Neural progenitor cell (in vitro differentiated cells): ENCODE measurements at regions not wholly inside any gene's neighbourhood (a gene's known extent, or its start where the extent isn't known, plus 50 kb on each side); places are given as distances from the start of the nearest gene placed in this dataset.

Experiments
- DNase-seq: peaks from one replicate; pipeline ENCODE4 v3.0.0-alpha.2; 2016; ENCODE audit warnings: low spot score
- H2AFZ ChIP-seq: fragments of 200-600 bp; sonication (generic); replicated peaks from 2 replicates; pipeline ENCODE4 v1.6.1; 2016; ENCODE audit warnings: antibody characterized with exemption
- H3F3A ChIP-seq: fragments of 200-600 bp; sonication (generic); 2 replicates; pipeline ENCODE4 v1.6.1; 2016; ENCODE audit warnings: antibody characterized with exemption, low read depth
- H3K27ac ChIP-seq: fragments of 200-600 bp; sonication (generic); 2 replicates; pipeline ENCODE4 v1.5.1; 2016; ENCODE audit warnings: mild to moderate bottlenecking
- H3K27me3 ChIP-seq: fragments of 200-600 bp; sonication (generic); 2 replicates; pipeline ENCODE4 v1.6.1; 2016; ENCODE audit warnings: mild to moderate bottlenecking, moderate library complexity
- H3K36me3 ChIP-seq: fragments of 200-600 bp; sonication (generic); 2 replicates; pipeline ENCODE4 v1.5.1; 2016
- H3K4me1 ChIP-seq: fragments of 200-600 bp; sonication (generic); 2 replicates; pipeline ENCODE4 v1.6.1; 2016; ENCODE audit warnings: mixed run types
- H3K4me2 ChIP-seq: fragments of 200-600 bp; sonication (generic); 2 replicates; pipeline ENCODE4 v1.6.1; 2016
- H3K4me3 ChIP-seq: fragments of 200-600 bp; sonication (generic); 2 replicates; pipeline ENCODE4 v1.5.1; 2016
- H3K79me2 ChIP-seq: fragments of 200-600 bp; sonication (generic); 2 replicates; pipeline ENCODE4 v1.6.1; 2016; ENCODE audit warnings: low read depth
- H3K9ac ChIP-seq: fragments of 200-600 bp; sonication (generic); 2 replicates; pipeline ENCODE4 v1.6.1; 2016
- H3K9me3 ChIP-seq: fragments of 200-600 bp; sonication (generic); 2 replicates; pipeline ENCODE4 v1.5.1; 2016; ENCODE audit warnings: low read depth
- H4K20me1 ChIP-seq: fragments of 200-600 bp; sonication (generic); 2 replicates; pipeline ENCODE4 v1.6.1; 2016; ENCODE audit warnings: low read depth
- H3K27ac Mint-ChIP-seq: 3 replicates; pipeline ENCODE4 v1.8.0; 2021; ENCODE audit warnings: mixed read lengths
- H3K27me3 Mint-ChIP-seq: 2 replicates; pipeline ENCODE4 v1.8.0; 2022; ENCODE audit warnings: low read depth, mild to moderate bottlenecking, inconsistent platforms, moderate library complexity, mixed read lengths; ENCODE audit not compliant: insufficient read depth
- H3K36me3 Mint-ChIP-seq: 3 replicates; pipeline ENCODE4 v1.8.0; 2021; ENCODE audit warnings: mixed read lengths
- H3K4me1 Mint-ChIP-seq: 3 replicates; pipeline ENCODE4 v1.8.0; 2021; ENCODE audit warnings: mixed read lengths
- H3K4me3 Mint-ChIP-seq: 3 replicates; pipeline ENCODE4 v1.8.0; 2021; ENCODE audit warnings: mild to moderate bottlenecking, moderate library complexity, mixed read lengths
- H3K9me3 Mint-ChIP-seq: 3 replicates; pipeline ENCODE4 v1.8.0; 2020; ENCODE audit warnings: mixed read lengths
- EZH2 ChIP-seq: fragments of 200-600 bp; sonication (generic); IDR thresholded peaks from 2 replicates; pipeline ENCODE4 v1.6.1; 2017; ENCODE audit warnings: antibody characterized with exemption, mild to moderate bottlenecking, moderate library complexity
- EZH2phosphoT487 ChIP-seq: fragments of 200-600 bp; sonication (generic); IDR thresholded peaks from 2 replicates; pipeline ENCODE4 v1.6.1; 2017; ENCODE audit warnings: antibody characterized with exemption
- TF ChIP-seq, protein P1 (sequence below): fragments of 200-600 bp; sonication (generic); IDR thresholded peaks from 2 replicates; pipeline ENCODE4 v1.5.1; 2017; ENCODE audit warnings: antibody characterized with exemption, mild to moderate bottlenecking

DNA sequence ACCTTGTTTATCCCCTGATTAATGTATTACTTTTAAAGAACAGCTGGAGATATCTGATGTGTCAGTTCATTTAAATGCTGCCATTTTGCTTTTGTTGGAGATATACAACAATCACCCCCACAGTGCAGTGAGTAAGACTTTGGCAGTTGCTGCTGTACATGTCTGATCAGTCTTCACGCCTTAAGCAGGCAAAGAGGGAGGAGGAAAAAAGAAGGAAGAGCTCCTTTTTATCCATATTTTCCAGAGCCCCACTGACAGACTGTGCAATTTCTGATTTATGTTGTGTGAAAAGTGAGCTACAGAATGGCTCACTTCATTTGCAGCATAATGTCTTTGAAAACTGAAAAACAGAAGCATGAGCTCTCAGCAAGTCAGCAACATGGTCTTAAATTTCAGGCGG lies 319.7 kb upstream of the LRIG3 start:
- Histone ChIP-seq H2AFZ (no peak overlapping the region), H3F3A (no peaks in the 10 kb centered on the region), H4K20me1 (no peaks in the 10 kb centered on the region), H3K9me3 (no peaks in the 10 kb centered on the region), H3K4me1 (no peaks in the 10 kb centered on the region), H3K79me2 (no peaks in the 10 kb centered on the region), H3K9ac (no peak overlapping the region), H3K27ac (no peak overlapping the region), H3K27me3 (no peaks in the 10 kb centered on the region), H3K4me2 (no peak overlapping the region), H3K4me3 (no peak overlapping the region), H3K36me3 (no peaks in the 10 kb centered on the region)
- no peak for DNase-seq
- TF ChIP-seq EZH2phosphoT487 (no peak), EZH2 (no peak)
- TF ChIP-seq, protein P1, sequence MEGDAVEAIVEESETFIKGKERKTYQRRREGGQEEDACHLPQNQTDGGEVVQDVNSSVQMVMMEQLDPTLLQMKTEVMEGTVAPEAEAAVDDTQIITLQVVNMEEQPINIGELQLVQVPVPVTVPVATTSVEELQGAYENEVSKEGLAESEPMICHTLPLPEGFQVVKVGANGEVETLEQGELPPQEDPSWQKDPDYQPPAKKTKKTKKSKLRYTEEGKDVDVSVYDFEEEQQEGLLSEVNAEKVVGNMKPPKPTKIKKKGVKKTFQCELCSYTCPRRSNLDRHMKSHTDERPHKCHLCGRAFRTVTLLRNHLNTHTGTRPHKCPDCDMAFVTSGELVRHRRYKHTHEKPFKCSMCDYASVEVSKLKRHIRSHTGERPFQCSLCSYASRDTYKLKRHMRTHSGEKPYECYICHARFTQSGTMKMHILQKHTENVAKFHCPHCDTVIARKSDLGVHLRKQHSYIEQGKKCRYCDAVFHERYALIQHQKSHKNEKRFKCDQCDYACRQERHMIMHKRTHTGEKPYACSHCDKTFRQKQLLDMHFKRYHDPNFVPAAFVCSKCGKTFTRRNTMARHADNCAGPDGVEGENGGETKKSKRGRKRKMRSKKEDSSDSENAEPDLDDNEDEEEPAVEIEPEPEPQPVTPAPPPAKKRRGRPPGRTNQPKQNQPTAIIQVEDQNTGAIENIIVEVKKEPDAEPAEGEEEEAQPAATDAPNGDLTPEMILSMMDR, result no peak
- H3K9me3 Mint-ChIP-seq, result no peaks in the 10 kb centered on the region
- H3K36me3 Mint-ChIP-seq, result no peaks in the 10 kb centered on the region
- H3K27me3 Mint-ChIP-seq, result no peaks in the 10 kb centered on the region
- H3K4me3 Mint-ChIP-seq, result no peak overlapping the region
- no peaks in the 10 kb centered on the region for H3K4me1 Mint-ChIP-seq
- H3K27ac Mint-ChIP-seq, result no peak overlapping the region

DNA sequence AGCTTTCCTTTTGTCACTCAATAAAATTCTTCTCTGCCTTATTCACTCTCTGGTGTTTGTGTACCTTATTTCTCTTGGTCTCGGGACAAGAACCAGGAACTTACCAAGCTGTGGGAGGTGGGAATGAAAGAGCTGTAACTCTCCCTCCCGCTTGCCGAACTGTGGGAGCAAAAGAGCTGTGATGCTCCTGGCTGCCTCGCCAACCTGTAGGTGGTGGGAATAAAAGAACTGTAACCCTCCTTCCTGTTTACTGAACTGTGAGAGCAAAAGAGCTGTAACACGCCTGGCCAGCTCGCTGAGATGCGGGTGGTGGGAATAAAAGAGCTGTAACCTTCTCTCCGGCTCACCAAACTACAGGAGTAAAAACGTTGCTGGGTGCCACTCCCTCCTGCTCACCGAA lies 314.1 kb upstream of the LRIG3 start:
- Histone ChIP-seq H3K4me2 (no peak overlapping the region), H3K27ac (no peak overlapping the region), H3K4me1 (no peaks in the 10 kb centered on the region), H3K9ac (no peak overlapping the region), H3K36me3 (no peaks in the 10 kb centered on the region), H3K4me3 (no peak overlapping the region), H3K27me3 (no peaks in the 10 kb centered on the region), H3F3A (no peaks in the 10 kb centered on the region), H3K9me3 (no peaks in the 10 kb centered on the region), H3K79me2 (no peaks in the 10 kb centered on the region), H4K20me1 (no peaks in the 10 kb centered on the region), H2AFZ (peak overlapping the region; percentile 79)
- Mint-ChIP-seq H3K4me3 (no peak overlapping the region), H3K36me3 (no peaks in the 10 kb centered on the region), H3K4me1 (no peaks in the 10 kb centered on the region), H3K27me3 (no peaks in the 10 kb centered on the region), H3K27ac (no peak overlapping the region), H3K9me3 (no peaks in the 10 kb centered on the region)
- TF ChIP-seq EZH2phosphoT487, result no peak
- TF ChIP-seq, protein P1, result no peak
- no peak for TF ChIP-seq EZH2
- DNase-seq, result peak; percentile 2

DNA sequence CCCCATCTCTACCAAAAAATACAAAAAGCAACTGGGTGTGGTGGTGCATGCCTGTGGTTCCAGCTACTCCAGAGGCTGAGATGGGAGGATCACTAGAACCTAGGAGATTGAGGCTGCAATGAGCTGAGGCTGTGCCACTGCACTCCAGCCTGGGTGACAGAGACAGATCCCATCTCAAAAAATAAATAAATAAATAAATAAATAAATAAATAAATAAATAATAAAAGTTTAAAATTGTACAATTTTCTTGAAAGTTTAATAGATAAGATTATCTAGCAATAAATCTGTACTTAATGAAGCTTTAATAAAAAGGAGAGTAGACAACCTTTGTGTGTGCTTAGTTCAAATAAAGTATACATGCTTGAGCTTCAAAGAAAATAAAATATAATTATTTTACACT lies 310.0 kb upstream of the LRIG3 start:
- Mint-ChIP-seq H3K27ac (no peak overlapping the region), H3K4me1 (no peaks in the 10 kb centered on the region), H3K27me3 (no peaks in the 10 kb centered on the region), H3K36me3 (no peaks in the 10 kb centered on the region), H3K9me3 (peaks cover 6% of the 10 kb centered on the region), H3K4me3 (no peak overlapping the region)
- no peak for DNase-seq
- Histone ChIP-seq H3K4me1 (no peaks in the 10 kb centered on the region), H3K36me3 (no peaks in the 10 kb centered on the region), H3K27ac (no peak overlapping the region), H3K9ac (no peak overlapping the region), H3K4me3 (no peak overlapping the region), H2AFZ (no peak overlapping the region), H3K9me3 (no peaks in the 10 kb centered on the region), H4K20me1 (no peaks in the 10 kb centered on the region), H3F3A (no peaks in the 10 kb centered on the region), H3K27me3 (no peaks in the 10 kb centered on the region), H3K4me2 (no peak overlapping the region), H3K79me2 (no peaks in the 10 kb centered on the region)
- TF ChIP-seq EZH2 (no peak), EZH2phosphoT487 (no peak)
- TF ChIP-seq, protein P1, result no peak

DNA sequence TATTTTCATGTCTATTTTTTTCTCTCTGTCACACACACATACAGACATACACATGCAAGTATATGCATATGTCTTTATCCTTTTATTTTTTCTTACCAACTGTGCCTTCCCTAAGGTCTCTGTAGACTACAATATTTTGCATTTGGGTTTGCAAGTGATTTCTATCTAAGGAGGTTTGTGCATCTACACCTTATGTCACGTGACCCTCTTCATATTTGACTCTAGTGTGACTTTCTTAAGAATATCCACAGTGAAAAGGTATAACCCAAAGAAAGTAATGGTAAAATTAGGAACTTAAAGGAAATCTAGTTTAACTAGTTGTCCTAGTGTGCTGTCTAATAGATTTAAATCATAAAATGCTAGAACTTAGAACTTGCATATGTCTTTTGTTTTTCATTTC lies 298.8 kb upstream of the LRIG3 start:
- TF ChIP-seq, protein P1, result no peak
- TF ChIP-seq EZH2phosphoT487 (no peak), EZH2 (no peak)
- Histone ChIP-seq H3K36me3 (no peaks in the 10 kb centered on the region), H2AFZ (no peak overlapping the region), H3K9me3 (no peaks in the 10 kb centered on the region), H3K4me2 (no peak overlapping the region), H3F3A (no peaks in the 10 kb centered on the region), H3K27me3 (no peaks in the 10 kb centered on the region), H3K4me1 (no peaks in the 10 kb centered on the region), H3K9ac (no peak overlapping the region), H3K79me2 (no peaks in the 10 kb centered on the region), H3K4me3 (no peak overlapping the region), H4K20me1 (no peaks in the 10 kb centered on the region), H3K27ac (no peak overlapping the region)
- Mint-ChIP-seq H3K27me3 (no peaks in the 10 kb centered on the region), H3K4me1 (no peaks in the 10 kb centered on the region), H3K4me3 (no peak overlapping the region), H3K9me3 (peaks cover 3% of the 10 kb centered on the region), H3K27ac (no peak overlapping the region), H3K36me3 (no peaks in the 10 kb centered on the region)
- DNase-seq, result no peak
